ENCODE measurements at regions not wholly inside any gene's neighbourhood (a gene's known extent, or its start where the extent isn't known, plus 50 kb on each side); places are given as distances from the start of the nearest gene placed in this dataset.

- TF ChIP-seq, protein P1, sequence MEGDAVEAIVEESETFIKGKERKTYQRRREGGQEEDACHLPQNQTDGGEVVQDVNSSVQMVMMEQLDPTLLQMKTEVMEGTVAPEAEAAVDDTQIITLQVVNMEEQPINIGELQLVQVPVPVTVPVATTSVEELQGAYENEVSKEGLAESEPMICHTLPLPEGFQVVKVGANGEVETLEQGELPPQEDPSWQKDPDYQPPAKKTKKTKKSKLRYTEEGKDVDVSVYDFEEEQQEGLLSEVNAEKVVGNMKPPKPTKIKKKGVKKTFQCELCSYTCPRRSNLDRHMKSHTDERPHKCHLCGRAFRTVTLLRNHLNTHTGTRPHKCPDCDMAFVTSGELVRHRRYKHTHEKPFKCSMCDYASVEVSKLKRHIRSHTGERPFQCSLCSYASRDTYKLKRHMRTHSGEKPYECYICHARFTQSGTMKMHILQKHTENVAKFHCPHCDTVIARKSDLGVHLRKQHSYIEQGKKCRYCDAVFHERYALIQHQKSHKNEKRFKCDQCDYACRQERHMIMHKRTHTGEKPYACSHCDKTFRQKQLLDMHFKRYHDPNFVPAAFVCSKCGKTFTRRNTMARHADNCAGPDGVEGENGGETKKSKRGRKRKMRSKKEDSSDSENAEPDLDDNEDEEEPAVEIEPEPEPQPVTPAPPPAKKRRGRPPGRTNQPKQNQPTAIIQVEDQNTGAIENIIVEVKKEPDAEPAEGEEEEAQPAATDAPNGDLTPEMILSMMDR (IDR thresholded peaks at IDR 0.05; ENCODE audit: borderline replicate concordance, extremely low read depth, low read length, poor library complexity, severe bottlenecking): no peak
- no peak for TF ChIP-seq EZH2 (IDR thresholded peaks at IDR 0.05; ENCODE audit: borderline replicate concordance, low read depth, low read length, severe bottlenecking)
Measured at GRCh38 chr7:21086688-21087087, 300.0 kb upstream of the SP8 start.

Data from DND-41 (cell line).